ENCODE measurements at regions not wholly inside any gene's neighbourhood (a gene's known extent, or its start where the extent isn't known, plus 50 kb on each side); places are given as distances from the start of the nearest gene placed in this dataset.

DNA sequence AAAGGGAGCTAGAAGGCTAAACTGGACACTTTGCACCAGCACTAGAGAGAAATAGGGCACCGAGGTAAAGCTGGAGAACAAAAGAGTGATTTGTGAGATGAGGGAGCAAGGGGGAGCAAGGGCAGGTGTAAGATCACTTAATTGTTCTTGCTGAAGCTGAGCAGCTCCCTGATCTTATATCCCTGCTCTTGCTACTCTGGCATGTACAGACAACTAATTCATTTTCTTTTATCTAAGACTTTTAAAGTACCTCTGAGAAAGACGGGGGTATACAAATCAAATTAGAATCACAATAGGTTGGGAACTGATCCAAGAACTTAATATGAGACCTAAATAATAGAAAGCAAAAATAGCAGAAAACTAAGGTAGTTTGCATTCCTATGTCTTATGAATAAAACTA, 381.7 kb upstream of the POU3F2 start:
- no peak overlapping the region for H3K4me3 ChIP-seq (ENCODE audit: low read length in 2 of 2)
- no peaks in the 10 kb centered on the region for H3K4me1 ChIP-seq (ENCODE audit: insufficient read depth, low read length)
- no peaks in the 10 kb centered on the region for H3K36me3 Mint-ChIP-seq
- H3K27me3 ChIP-seq (ENCODE audit: insufficient read depth, low read length) = no peaks in the 10 kb centered on the region
- intact Hi-C loops (cut with micrococcal nuclease) = no loop called here
- no peak for DNase-seq
- H3K27me3 Mint-ChIP-seq = no peaks in the 10 kb centered on the region
- ChIA-PET POLR2A (ENCODE audit: partially characterized antibody) (no interaction called here), CTCF (ENCODE audit: partially characterized antibody) (no interaction called here)
- H3K27ac Mint-ChIP-seq = no peak overlapping the region
- H3K9me3 ChIP-seq (ENCODE audit: control insufficient read depth in 1 of 2, low read length in 2 of 2) = no peaks in the 10 kb centered on the region
- peaks cover 0 to 3% (median 0%) of the 10 kb centered on the region in 8 donors for H3K9me3 Mint-ChIP-seq
- H3K36me3 ChIP-seq (ENCODE audit: insufficient read depth, low read length) = no peaks in the 10 kb centered on the region
- H3K27ac ChIP-seq (ENCODE audit: low read depth, low read length) = no peak overlapping the region
- no peaks in the 10 kb centered on the region for H3K4me1 Mint-ChIP-seq
- H3K4me3 Mint-ChIP-seq = no peak overlapping the region

DNA sequence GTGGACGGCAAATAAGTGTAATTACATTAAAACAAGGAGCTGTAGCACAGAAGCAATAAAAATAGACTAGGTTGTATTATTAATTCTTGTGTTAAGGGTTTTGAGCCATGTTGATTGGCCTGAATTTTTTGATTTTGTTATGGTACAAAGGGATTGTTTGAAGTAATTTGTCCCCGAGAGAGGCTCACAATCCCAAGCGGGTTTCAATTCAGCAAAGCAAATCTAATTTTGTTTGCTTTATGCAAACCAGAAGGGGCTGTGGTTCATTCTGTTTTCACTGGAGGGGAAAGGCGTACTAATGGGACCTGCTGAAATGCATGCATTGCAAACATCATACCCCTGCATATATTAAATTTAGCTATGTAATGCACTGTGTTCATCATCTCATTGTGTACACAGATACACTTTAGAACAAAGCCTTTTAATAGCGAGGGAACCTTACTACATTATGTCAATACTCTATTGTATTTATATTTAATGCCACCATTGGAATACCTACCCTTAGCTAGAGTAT, 379.5 kb upstream of the POU3F2 start:
- Mint-ChIP-seq H3K4me3 (no peak overlapping the region), H3K9me3 (no peaks in the 10 kb centered on the region), H3K4me1 (no peaks in the 10 kb centered on the region), H3K27ac (no peak overlapping the region), H3K27me3 (no peaks in the 10 kb centered on the region), H3K36me3 (no peaks in the 10 kb centered on the region)
- no peaks in the 10 kb centered on the region for H3K4me1 ChIP-seq (ENCODE audit: insufficient read depth, low read length)
- DNase-seq = no peak
- CTCF ChIA-PET (ENCODE audit: partially characterized antibody) = interaction anchor here (0.8 kb wide), 1 partner anchor 150 kb away, joined by 3 read pairs; no protein-coding TSS in a partner anchor
- intact Hi-C loops (cut with micrococcal nuclease) = no loop called here
- no peak overlapping the region for H3K4me3 ChIP-seq (ENCODE audit: low read length in 2 of 2)
- POLR2A ChIA-PET (ENCODE audit: partially characterized antibody) = no interaction called here
- no peaks in the 10 kb centered on the region for H3K9me3 ChIP-seq (ENCODE audit: control insufficient read depth in 1 of 2, low read length in 2 of 2)
- H3K27ac ChIP-seq (ENCODE audit: low read depth, low read length) = no peak overlapping the region
- H3K27me3 ChIP-seq (ENCODE audit: insufficient read depth, low read length) = no peaks in the 10 kb centered on the region
- H3K36me3 ChIP-seq (ENCODE audit: insufficient read depth, low read length) = no peaks in the 10 kb centered on the region

DNA sequence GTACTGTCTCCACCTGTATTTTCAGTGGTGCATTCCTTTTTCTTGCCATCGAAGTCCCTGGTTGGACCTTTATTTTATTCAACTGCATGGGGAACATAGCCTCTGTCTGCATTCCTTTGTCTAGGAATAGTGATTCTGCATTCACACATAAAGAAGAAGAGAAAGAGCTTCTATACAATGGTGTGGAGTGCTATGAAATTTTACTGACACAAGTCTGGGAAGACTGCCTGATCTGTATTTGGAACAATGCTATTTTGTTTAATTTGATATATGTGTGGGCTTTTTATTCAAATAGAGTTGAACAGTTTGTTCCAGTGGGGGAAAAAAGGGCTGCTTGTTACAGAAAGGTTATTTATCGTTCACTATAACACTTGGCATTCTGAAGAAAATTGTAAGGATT, 375.7 kb upstream of the POU3F2 start:
- H3K36me3 ChIP-seq (ENCODE audit: insufficient read depth, low read length) = no peaks in the 10 kb centered on the region
- no peaks in the 10 kb centered on the region for H3K9me3 ChIP-seq (ENCODE audit: control insufficient read depth in 1 of 2, low read length in 2 of 2)
- CTCF ChIA-PET (ENCODE audit: partially characterized antibody) = no interaction called here
- DNase-seq = no peak
- Mint-ChIP-seq H3K36me3 (no peaks in the 10 kb centered on the region), H3K4me3 (no peak overlapping the region), H3K4me1 (no peaks in the 10 kb centered on the region), H3K27me3 (no peaks in the 10 kb centered on the region), H3K27ac (no peak overlapping the region), H3K9me3 (peaks cover 0 to 5% (median 0%) of the 10 kb centered on the region in 8 donors)
- H3K4me3 ChIP-seq (ENCODE audit: low read length in 2 of 2) = no peak overlapping the region
- H3K27ac ChIP-seq (ENCODE audit: low read depth, low read length) = no peak overlapping the region
- POLR2A ChIA-PET (ENCODE audit: partially characterized antibody) = no interaction called here
- no peaks in the 10 kb centered on the region for H3K4me1 ChIP-seq (ENCODE audit: insufficient read depth, low read length)
- no peaks in the 10 kb centered on the region for H3K27me3 ChIP-seq (ENCODE audit: insufficient read depth, low read length)
- intact Hi-C loops (cut with micrococcal nuclease) = no loop called here

DNA sequence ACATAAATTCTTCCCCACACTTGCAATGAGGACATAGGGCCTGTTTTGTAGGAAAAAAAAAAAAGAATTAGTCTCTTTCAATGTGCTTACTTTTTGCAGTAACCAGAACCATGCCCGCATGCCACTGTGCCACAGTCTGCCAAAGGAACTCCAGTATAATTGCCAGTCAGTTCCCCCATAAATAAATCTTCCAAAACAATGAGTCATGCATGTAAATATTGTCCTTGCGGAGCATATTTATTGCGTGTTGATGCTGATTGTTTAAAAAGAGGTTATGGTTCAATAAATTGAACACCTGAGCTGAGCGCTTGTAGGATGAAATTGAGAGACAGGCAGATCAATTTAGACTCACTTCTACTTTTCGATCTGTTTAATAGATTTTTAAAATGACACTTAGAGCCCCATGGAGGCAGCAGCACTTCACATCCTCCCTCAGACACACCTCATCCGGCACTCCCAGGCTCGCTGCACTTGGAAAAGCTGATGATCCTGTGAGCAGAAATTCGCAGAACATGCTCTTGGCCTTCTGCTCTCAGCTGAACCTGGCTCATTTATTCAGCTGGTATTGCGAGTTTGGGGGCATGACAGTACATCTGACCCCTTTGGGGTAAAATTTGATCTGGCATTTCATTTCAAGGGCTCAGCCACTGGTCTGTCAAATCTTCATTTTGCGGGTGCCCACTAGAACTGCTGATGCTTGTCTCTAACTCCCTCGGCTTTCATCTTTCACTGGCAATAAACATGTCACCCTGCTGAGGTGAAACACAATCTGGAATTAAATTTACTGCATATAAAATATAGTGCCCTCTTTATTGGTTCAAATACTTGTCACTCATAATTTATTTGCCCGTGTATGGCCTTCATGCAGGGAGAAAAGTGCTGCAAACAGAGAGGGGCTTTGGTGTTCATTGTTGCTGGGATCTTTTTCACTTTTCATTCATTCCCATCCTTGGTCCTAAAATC, 371.1 kb upstream of the POU3F2 start:
- Mint-ChIP-seq H3K4me1 (no peaks in the 10 kb centered on the region), H3K4me3 (no peak overlapping the region), H3K9me3 (peaks cover 0 to 5% (median 0%) of the 10 kb centered on the region in 8 donors), H3K27ac (no peak overlapping the region), H3K36me3 (no peaks in the 10 kb centered on the region), H3K27me3 (peaks cover 0 to 2% of the 10 kb centered on the region in 2 donors)
- no peak for DNase-seq
- no peaks in the 10 kb centered on the region for H3K36me3 ChIP-seq (ENCODE audit: insufficient read depth, low read length)
- POLR2A ChIA-PET (ENCODE audit: partially characterized antibody) = no interaction called here
- no peaks in the 10 kb centered on the region for H3K9me3 ChIP-seq (ENCODE audit: control insufficient read depth in 1 of 2, low read length in 2 of 2)
- intact Hi-C loops (cut with micrococcal nuclease) = no loop called here
- no peaks in the 10 kb centered on the region for H3K27me3 ChIP-seq (ENCODE audit: insufficient read depth, low read length)
- H3K27ac ChIP-seq (ENCODE audit: low read depth, low read length) = no peak overlapping the region
- CTCF ChIA-PET (ENCODE audit: partially characterized antibody) = no interaction called here
- H3K4me3 ChIP-seq (ENCODE audit: low read length in 2 of 2) = no peak overlapping the region
- no peaks in the 10 kb centered on the region for H3K4me1 ChIP-seq (ENCODE audit: insufficient read depth, low read length)

DNA sequence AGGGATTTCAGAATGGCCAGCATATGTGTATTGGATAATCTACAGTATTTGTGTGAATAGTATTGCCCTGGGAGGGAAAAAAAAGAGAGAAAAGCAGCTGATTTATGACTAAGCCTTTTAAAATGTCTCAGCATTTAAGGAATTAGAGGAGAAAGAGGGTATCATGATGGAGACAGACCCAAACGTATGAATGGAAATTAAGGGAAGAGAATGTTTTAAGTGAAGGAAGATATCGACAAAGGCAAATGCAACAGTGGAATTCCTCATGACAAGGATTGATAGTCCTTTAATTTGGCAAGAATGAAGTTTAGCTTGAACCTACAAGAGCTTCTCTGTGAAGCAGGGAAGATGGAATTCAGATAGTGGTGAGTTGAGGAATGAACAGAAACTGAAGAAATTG, 367.3 kb upstream of the POU3F2 start:
- Mint-ChIP-seq H3K4me3 (no peak overlapping the region), H3K36me3 (no peaks in the 10 kb centered on the region), H3K4me1 (no peaks in the 10 kb centered on the region), H3K27ac (no peak overlapping the region), H3K9me3 (peaks cover 5 to 17% (median 9%) of the 10 kb centered on the region in 8 donors), H3K27me3 (peaks cover 0 to 2% of the 10 kb centered on the region in 2 donors)
- no peaks in the 10 kb centered on the region for H3K9me3 ChIP-seq (ENCODE audit: control insufficient read depth in 1 of 2, low read length in 2 of 2)
- no peak overlapping the region for H3K4me3 ChIP-seq (ENCODE audit: low read length in 2 of 2)
- H3K4me1 ChIP-seq (ENCODE audit: insufficient read depth, low read length) = no peaks in the 10 kb centered on the region
- POLR2A ChIA-PET (ENCODE audit: partially characterized antibody) = no interaction called here
- intact Hi-C loops (cut with micrococcal nuclease) = no loop called here
- H3K27me3 ChIP-seq (ENCODE audit: insufficient read depth, low read length) = no peaks in the 10 kb centered on the region
- CTCF ChIA-PET (ENCODE audit: partially characterized antibody) = no interaction called here
- DNase-seq = no peak
- H3K36me3 ChIP-seq (ENCODE audit: insufficient read depth, low read length) = no peaks in the 10 kb centered on the region
- no peak overlapping the region for H3K27ac ChIP-seq (ENCODE audit: low read depth, low read length)

DNA sequence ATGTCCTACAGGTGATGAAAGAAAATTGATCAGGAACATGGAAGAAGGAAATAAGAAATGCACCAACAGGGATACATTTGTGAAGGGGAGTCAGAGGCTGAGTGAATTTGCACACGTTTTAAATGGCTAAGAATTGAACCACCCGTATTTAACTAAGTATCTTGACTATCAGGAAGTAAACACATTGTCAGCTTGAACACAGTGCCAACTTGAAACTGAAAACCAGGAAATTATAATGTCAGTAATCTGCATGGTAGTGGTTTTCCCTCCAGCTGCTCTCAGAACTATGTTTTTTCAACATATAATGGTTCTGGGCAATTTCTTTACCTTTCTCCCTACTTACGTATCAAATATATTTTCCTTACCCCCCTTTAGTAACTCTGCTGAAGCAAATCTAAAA, 366.5 kb upstream of the POU3F2 start:
- Histone ChIP-seq H3K4me1 (ENCODE audit: insufficient read depth, low read length) (no peaks in the 10 kb centered on the region), H3K27me3 (ENCODE audit: insufficient read depth, low read length) (no peaks in the 10 kb centered on the region), H3K4me3 (ENCODE audit: low read length in 2 of 2) (no peak overlapping the region), H3K27ac (ENCODE audit: low read depth, low read length) (no peak overlapping the region), H3K36me3 (ENCODE audit: insufficient read depth, low read length) (no peaks in the 10 kb centered on the region), H3K9me3 (ENCODE audit: control insufficient read depth in 1 of 2, low read length in 2 of 2) (no peaks in the 10 kb centered on the region)
- Mint-ChIP-seq H3K4me3 (no peak overlapping the region), H3K9me3 (peaks cover 3 to 21% (median 10%) of the 10 kb centered on the region in 8 donors), H3K4me1 (no peaks in the 10 kb centered on the region), H3K27ac (no peak overlapping the region), H3K27me3 (peaks cover 0 to 2% of the 10 kb centered on the region in 2 donors), H3K36me3 (no peaks in the 10 kb centered on the region)
- intact Hi-C loops (cut with micrococcal nuclease) = no loop called here
- no peak for DNase-seq
- ChIA-PET CTCF (ENCODE audit: partially characterized antibody) (no interaction called here), POLR2A (ENCODE audit: partially characterized antibody) (no interaction called here)

DNA sequence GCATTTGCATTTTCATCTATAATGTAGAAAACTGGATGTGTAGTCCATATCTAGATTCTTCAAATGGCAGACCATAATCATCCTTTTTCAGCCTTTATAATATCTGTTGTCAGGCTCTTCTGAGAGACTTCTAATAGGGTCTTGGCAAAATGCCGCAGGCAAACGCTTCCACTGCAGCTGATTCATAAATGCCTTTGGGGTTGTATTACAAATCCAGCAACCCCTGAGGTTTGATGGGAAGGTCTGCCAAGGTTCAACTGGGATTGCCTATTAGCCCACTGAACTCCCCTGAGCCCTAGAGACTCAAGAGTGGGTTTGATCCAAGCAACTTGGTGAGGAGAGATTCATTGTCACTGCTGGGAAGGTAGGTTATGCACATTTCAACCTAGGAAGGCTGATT, 365.2 kb upstream of the POU3F2 start:
- no peaks in the 10 kb centered on the region for H3K36me3 Mint-ChIP-seq
- Histone ChIP-seq H3K27ac (ENCODE audit: low read depth, low read length) (no peak overlapping the region), H3K27me3 (ENCODE audit: insufficient read depth, low read length) (no peaks in the 10 kb centered on the region), H3K9me3 (ENCODE audit: control insufficient read depth in 1 of 2, low read length in 2 of 2) (no peaks in the 10 kb centered on the region), H3K36me3 (ENCODE audit: insufficient read depth, low read length) (no peaks in the 10 kb centered on the region), H3K4me3 (ENCODE audit: low read length in 2 of 2) (no peak overlapping the region), H3K4me1 (ENCODE audit: insufficient read depth, low read length) (no peaks in the 10 kb centered on the region)
- H3K27me3 Mint-ChIP-seq = peaks cover 0 to 2% of the 10 kb centered on the region in 2 donors
- DNase-seq = no peak
- CTCF ChIA-PET (ENCODE audit: partially characterized antibody) = no interaction called here
- H3K9me3 Mint-ChIP-seq = peaks cover 3 to 21% (median 8%) of the 10 kb centered on the region in 8 donors
- H3K27ac Mint-ChIP-seq = no peak overlapping the region
- no peak overlapping the region for H3K4me3 Mint-ChIP-seq
- POLR2A ChIA-PET (ENCODE audit: partially characterized antibody) = no interaction called here
- intact Hi-C loops (cut with micrococcal nuclease) = no loop called here
- H3K4me1 Mint-ChIP-seq = no peaks in the 10 kb centered on the region

All from CD4-positive, alpha-beta memory T cell (primary cell).